HG02642 (cell line): ENCODE measurements at regions not wholly inside any gene's neighbourhood (a gene's known extent, or its start where the extent isn't known, plus 50 kb on each side); places are given as distances from the start of the nearest gene placed in this dataset.
"Not testable (repeated sequence)": the region's sequence is repeated elsewhere in the genome, so short reads cannot be mapped to it uniquely, and the experiment has no call there.

ENCODE experiments used
- ATAC-seq: cut with Tn5 transposase; IDR thresholded peaks from one replicate; pipeline ENCODE4 v1.9.1; 2021; ENCODE audit warnings: mild to moderate bottlenecking; ENCODE audit not compliant: unreplicated experiment, poor library complexity

DNA sequence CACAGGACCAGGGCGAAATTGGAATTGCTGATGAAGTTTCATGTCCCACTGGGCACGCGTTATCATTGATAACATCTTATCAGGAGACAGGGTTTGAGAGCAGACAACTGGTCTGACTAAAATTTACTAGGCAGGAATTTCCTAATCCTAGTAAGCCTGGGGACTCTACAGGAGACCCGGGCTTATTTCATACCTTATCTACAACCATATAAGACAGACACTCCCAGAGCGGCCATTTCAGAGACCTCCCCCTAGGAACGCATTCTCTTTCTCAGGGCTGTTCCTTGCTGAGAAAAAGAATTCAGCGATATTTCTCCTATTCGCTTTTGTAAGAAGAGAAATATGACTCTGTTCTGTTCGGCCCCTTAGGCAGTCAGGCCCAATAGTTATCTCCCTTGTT, 193.7 kb upstream of the DTNA start:
- ATAC-seq: not testable (repeated sequence)

DNA sequence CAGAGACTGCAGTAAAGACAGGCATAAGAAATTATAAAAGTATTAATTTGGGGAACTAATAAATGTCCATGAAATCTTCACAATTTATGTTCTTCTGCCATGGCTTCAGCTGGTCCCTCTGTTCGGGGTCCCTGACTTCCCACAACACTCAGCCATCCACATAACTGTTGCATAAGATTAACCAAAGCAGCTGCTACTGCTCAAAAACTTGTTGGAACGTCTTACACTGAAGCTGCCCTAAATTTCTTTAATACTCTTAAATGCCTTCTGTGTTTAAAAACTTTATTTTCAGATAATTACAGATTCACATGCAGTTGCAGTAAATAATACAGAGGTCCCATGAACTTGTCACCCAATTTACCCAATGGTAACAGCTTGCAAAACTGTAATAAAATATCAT, 193.1 kb upstream of the DTNA start:
- ATAC-seq: not testable (repeated sequence)

DNA sequence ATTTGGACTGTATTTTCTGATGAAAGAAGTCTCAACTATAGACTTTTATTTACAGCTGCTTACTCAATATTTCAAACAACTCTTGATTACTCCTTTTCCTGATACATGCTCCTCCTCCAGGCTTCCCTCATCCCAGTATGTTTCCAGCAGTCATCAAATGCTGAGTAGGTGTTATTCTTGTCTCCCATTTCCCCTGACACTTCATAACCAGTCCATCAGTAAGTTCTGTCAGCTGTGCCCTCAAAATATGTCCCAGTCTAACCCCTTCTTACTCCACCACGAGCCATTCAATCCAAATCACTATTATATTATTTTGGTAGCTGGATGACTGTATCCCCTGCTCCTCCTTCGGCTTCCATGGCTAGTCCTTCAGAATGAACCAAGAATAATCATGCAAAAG, 189.1 kb upstream of the DTNA start:
- no peak for ATAC-seq

DNA sequence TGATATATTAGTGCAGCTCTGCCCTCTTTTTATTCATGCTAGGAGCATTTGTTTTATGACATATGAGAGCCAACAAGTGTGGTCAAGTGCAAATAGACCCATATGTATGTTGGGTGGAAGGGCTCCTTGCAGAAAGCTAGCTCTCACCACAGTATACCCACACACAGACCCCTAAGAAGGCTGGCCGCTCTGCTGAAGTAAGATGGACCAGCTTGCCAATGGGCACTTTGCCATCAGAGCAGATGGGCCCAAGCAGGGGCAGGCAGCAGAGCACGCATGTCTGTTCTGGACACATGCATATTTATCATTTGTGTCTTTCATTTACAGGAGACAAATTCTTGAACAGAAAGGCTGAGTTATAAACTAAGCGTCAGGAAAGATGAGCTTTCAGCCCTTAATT, 187.5 kb upstream of the DTNA start:
- ATAC-seq: no peak

DNA sequence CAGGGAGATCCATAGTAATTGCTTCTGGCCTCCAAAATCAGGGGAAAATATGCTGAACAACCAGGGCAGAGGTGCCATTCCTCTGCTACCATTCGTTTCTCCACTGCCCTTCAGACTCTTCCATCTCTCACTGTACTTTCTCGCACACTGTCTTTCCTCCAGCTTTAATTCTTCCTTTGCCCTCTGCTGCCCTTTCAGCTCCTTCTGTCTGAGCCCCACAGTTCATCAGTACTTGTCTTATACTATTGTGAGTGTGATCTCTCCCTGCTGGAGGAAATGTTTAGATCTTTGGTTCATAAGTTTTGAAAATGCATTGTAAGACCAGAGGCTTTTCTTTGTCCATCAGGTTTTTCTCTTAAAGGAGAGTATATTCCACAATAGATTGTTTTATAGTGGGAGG, 184.9 kb upstream of the DTNA start:
- no peak for ATAC-seq

DNA sequence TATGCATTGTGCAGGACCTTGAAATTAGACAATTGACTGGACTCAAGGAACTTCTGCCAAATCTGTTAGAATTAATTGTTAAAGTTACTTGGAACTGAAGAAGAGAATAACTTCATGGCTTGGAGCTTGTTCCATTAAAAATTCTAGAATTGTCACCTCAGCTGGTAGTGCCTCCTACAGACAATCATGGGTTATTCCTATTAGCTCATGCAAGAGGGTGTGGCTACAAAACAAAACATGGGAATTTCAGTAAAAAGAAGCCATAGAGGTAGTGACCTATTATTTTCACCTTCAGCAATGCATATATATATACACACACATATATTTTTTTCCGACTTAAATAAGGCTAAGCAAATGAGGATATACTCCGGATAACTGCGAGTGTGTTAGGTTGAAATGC, 181.9 kb upstream of the DTNA start:
- no peak for ATAC-seq

DNA sequence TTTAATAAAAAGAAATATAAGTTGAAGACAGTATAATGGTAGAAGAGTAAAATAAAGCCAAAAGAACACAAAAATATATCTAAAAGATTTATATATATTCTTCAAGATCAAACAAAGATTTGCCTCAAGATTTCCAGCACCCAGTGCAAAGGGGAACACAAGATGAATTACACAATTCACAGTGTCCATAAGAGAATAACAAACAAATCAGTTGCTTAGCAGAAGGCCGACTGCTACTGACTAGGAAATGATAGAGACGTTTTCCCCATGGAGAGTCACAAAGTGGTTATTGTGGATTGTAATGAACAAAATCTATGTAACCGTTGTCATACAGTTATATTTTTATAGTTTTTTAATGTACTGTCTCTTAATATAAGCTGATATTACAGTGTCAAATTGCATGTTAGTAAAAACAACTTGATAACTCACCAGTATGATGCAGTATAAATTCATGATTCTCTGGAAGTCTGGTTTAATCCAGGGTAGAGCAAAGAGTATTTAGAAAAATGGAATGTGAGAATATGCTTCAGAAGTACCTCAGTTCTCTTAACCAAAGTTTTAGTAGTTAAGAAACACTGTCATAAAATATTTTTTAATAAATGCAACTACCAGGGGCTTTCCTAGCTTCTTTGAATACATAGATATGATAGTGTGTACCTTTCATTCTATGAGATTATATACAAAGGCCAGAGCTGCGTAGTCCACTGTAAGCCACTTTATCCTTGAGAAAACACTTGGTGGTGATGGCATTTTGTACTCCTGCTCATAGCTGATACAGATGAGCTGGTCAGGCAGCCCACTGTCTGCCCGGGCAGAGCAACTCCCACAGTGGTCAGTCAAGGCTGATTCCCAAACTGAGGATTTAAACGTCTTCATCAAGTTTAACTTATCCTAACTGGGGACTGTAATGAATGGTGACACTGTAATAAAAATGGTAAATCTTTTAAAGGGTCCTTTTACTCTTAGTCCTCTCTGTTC, 180.5 kb upstream of the DTNA start:
- ATAC-seq: no peak

DNA sequence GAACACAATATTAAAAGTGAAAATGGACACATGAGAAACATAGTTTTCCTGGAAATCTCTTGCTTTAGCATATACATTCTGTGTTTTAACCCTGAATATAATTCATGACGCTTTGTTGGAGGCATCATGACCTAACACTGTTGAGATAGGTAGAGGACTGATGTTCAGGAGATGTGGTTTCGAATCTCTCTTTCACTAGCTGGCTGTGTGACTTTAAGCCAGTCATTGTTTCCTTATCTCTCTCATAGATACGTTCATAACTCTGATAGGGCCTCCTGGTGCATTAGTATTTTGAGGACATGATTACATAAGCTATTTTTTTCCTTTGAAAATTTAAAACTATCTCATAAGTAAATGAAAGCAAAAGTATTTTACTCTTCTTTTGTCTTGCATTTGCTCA, 179.0 kb upstream of the DTNA start:
- no peak for ATAC-seq

DNA sequence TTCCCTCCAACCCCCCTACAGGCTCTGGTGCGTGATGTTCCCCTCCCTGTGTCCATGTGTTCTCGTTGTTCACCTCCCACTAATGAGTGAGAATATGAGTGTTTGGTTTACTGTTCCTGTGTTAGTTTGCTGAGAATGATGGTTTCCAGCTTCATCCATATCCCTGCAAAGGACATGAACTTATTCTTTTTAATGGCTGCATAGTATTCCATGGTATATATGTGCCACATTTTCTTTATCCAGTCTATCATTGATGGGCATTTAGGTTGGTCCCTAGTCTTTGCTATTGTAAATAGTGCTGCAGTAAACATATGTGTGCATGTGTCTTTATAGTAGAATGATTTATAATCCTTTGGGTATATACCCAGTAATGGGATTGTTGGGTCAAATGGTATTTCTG, 175.5 kb upstream of the DTNA start:
- ATAC-seq: not testable (repeated sequence)

DNA sequence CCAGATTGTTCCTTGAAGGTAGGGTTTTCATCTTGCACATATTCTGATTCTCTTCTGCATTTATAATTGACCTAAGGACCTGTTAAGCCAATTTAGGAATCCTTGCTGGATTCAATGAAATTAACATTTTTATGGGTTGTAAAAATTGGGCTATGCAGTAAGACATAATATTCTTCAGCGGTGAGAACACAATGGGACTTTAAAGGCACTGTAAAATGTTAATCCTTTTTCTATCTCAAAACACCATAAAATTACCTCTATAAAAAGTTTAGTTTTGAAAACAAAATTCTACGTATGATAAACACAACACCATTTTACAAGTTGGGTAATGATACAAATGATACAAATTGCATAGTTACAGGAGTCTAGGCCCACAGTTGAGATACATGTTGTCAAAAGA, 169.2 kb upstream of the DTNA start:
- ATAC-seq: no peak

DNA sequence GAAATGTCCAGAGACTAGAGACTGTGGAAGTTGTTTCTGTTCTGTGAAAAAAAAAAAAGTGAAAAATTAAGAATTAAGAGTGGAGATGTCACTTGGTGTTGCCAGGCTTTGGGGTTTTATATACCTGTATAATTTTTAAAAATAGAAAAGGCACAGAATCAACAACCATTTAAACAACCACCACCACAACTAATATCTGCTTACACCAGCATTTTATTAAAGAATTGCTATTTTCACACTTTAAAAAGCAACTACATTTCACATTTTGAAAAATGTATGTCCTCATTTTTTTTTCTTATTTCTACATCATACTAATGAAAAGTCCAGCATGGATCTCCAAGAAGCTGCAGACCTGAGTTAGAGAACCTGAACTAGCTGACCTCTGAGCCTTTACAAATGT, 167.5 kb upstream of the DTNA start:
- no peak for ATAC-seq

DNA sequence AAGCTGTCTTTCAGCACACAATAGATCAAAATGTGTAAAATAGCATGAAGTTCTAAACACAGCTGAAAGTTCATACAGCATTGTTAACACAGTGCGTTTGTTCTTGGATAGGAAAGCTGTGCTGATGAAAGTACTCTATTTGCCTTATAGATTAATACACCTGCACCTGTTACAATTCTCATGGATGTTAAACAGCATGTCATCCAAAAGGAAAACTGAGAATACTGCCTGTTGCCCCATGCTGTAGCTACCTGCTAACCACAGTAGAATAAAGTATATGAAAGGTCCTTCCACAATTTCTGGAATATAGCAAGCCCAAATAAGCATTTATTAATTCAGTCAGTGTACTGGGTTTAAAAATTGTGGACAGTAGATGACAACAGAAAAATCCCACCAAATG, 166.7 kb upstream of the DTNA start:
- ATAC-seq: no peak

DNA sequence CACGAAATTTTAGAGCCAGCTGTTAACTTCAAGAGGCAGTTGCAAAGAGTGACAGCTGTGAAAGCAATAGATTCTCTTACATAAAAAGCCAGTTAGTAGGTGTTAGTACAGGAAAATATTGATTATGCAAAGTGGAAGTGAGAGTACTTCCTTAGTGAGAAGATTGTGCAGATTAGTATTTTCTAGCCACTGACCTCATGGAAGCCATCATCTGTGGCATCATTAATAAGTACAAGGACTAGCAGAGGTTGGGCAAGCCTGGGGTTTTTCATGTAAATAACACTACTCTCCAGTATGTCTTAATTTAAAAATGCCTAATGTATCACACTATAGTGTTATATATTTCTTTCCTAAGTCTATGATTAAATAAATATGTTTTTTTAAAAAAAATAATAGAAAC, 166.2 kb upstream of the DTNA start:
- ATAC-seq: no peak

DNA sequence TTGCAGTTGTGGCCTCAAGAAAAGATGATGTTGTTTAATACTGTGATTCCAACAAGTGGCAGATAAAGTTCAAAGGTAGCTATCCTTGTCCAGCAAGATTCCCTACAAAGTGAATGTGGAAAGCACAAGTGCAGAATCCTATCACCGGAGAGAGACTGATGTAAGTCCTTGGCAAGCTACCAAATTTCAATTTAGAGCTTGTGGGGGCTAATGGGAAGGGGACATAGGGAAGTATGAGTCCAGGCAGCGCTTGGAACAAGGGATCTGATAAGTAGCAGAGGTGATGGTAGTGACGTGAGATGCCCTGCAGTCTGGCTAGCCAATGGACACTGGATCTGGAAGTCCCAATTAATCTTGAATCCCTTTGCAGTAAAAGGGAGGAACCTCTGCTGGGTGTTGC, 165.2 kb upstream of the DTNA start:
- ATAC-seq: no peak

DNA sequence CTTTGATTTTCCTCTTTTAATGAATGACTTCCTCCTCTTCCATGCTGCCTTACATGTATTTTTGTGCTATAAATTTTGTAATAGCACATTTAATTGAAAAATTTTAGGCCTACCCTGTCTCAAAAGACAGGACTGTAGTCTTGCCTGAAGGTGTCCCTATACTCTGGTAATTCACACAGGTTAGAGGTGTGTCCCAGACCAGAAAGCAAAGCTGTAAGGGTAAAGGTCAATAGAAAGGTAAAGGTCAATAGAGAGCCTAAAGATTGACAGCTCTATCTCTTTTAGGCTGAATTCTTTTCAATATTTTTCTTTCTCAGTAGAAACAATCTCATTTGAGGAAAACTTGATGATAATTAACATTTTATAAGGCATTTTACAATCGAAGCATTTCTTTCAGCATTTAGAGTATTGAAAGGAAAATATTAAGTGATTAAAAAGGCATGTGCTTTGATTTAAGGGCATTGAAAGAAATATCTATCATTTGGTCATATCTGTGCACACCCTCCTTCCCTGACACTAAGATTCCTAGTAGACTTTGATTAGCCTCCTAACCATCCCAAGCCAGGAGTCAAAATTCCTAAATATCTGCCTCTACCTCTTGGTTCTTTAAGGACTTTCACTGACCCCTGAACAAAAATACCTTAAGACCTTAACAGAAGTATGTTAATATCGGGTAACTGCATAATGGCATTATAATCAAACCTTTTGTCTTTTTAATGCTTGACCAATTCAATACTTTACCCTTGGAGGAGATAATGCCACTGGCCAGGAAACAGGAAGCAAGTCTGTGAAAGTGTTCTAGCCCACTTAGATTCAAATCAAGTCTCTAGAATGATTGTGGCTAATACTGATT, 161.8 kb upstream of the DTNA start:
- no peak for ATAC-seq

DNA sequence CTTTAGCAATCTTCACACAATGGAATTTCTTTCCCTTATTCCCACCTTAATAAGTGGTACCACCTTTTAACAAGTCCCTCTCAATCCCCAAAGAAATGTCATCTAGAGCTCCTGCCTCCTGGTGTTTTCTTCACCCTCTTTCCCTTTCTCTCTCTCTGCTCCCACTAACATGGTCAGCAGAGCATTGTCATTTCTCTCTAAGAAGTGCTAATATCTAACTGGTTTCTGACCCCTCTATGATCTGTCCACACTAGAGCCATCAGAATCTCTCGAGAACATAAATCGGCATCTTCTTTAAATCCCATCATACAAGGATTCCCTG, 161.2 kb upstream of the DTNA start:
- ATAC-seq: no peak

DNA sequence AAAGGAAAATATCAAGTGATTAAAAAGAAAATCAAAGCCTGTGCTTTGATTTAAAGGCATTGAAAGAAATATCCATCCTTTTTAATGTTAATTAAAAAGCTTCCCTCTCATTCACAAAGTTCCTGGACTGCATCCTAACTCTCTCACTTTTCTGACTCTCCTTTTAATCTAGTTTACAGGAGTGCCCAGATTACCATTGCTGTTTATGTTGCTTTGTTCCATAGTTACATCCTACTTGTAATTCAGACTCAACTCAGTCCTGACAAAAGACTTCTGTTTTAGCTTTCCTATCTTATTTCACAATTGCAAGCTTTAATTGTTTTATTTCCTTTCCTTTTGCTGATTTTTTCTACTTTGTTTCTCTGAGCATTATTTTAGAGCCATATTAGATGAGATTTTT, 160.7 kb upstream of the DTNA start:
- ATAC-seq: no peak

DNA sequence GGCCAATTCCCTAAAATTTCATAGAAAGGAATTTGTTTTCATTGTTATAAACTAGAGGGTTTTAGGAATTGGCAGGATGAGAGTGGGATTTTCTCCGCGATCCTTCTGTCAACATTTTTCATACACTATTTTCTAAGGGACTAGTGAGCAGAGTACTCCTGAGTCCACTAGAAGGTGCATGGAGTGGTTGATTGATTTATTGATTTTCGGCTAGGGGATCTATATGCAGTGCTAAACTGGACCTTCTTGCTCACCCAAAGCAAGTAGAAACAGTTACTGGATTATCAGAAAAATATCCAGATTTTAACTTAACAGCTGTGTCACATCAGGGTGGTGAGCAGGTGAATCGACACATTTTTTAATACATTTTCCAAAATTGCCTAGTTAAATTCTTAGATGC, 159.9 kb upstream of the DTNA start:
- ATAC-seq: no peak

DNA sequence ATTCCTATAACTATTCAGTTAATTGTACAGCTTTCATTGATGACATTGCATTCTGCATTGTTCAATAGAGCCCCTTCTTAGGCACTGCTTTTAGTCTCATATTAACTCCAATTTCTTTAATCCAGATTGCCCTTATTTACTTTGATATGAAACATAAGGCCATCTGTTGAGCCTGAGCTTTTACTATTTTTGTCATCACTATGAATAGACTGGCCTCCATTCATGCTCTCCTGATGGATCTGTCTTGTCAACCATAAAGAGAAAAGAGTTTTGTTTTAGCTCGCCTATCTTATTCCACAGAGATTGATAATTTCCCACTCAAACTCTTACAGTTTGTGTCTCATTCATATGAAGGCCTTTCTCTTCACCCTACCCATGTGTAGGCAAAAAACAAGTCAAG, 159.2 kb upstream of the DTNA start:
- ATAC-seq: no peak

DNA sequence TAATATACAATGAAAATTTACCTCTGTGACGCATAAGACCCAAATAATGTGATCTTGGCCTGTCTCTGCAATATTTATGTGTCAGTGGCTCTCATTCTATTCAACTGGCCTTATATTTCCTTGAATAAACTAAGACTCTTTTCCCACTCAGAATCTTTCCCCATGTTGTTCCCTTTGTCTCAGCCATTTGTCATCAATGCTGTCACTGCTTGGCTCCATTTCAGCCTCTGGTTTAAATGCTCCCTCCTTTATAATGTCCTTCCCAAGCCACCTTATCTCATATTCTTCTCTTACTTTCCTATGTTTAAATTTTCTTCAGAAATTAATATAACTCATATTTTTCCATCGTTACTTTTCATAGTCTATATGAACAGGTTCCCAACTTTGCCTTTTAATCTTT, 158.3 kb upstream of the DTNA start:
- no peak for ATAC-seq

DNA sequence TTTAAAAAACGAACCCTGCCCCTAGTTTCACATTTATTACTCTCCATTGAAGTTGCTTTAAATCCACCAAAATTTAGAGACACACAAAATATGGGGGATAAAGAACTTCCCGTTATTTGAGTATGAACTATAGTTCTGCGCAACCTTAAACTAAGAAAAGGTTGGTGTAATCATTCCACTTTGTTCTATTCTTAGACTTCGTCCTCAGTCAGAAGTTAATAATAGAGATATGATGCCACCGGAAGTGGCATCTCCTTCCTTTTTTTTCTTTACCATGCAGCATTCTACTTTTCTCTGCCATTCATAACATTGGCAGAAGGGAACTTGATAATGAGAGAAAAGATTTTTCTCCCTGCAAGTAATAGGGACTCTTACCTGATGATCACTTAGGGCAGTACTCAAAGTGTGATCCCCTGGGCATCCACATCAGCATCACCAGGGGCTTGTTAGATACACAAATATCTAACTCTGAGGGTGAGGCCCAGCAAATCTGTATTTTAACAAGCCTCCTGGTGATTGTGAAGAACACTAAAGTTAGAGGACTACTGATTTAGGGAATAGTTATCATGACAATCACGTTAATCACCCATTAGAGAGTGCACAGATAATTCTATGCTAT, 147.7 kb upstream of the DTNA start:
- ATAC-seq: no peak
